ENCODE measurements at regions not wholly inside any gene's neighbourhood (a gene's known extent, or its start where the extent isn't known, plus 50 kb on each side); places are given as distances from the start of the nearest gene placed in this dataset.

- Histone ChIP-seq H3K4me1 (no peaks in the 10 kb centered on the region), H3K9me3 (no peaks in the 10 kb centered on the region), H3K4me3 (no peak overlapping the region), H3K36me3 (no peaks in the 10 kb centered on the region), H3K27me3 (no peaks in the 10 kb centered on the region), H3K27ac (no peak overlapping the region)
- TF ChIP-seq CTCF (IDR thresholded peaks at IDR 0.05) (no peak), POLR2A (IDR thresholded peaks at IDR 0.05) (no peak)
- DNase-seq (no peak), ATAC-seq (no peak)
- intact Hi-C loops (cut with DNase I), result no loop called here
- 45% methylated on average over 3 of the region's 3 CpGs for WGBS (ENCODE audit: insufficient coverage, low coverage, low lambda C conversion rate, missing lambda C conversion rate)
These were observed 56.0 kb upstream of the MAGED1 start for GRCh38 chrX:51837451-51837850.

GRCh38 chrX:51837921-51838320, 55.5 kb upstream of the MAGED1 start:
- DNase-seq, result peak in 2 of 3 donors; percentile 46 to 52

More at GRCh38 chrX:51837921-51838320, 55.5 kb upstream of the MAGED1 start:
- H3K27ac ChIP-seq, result no peak overlapping the region
- TF ChIP-seq CTCF (IDR thresholded peaks at IDR 0.05) (no peak), POLR2A (IDR thresholded peaks at IDR 0.05) (no peak)
- no peaks in the 10 kb centered on the region for H3K4me1 ChIP-seq
- no peaks in the 10 kb centered on the region for H3K27me3 ChIP-seq
- H3K4me3 ChIP-seq, result no peak overlapping the region
- peak in 2 of 4 donors; percentile 53 to 56 for ATAC-seq
- no peaks in the 10 kb centered on the region for H3K36me3 ChIP-seq
- intact Hi-C loops (cut with DNase I), result no loop called here
- WGBS (ENCODE audit: insufficient coverage, low coverage, low lambda C conversion rate, missing lambda C conversion rate), result 49% methylated on average over 3 of the region's 3 CpGs
- H3K9me3 ChIP-seq, result no peaks in the 10 kb centered on the region
